ENCODE measurements at regions not wholly inside any gene's neighbourhood (a gene's known extent, or its start where the extent isn't known, plus 50 kb on each side); places are given as distances from the start of the nearest gene placed in this dataset.

- DNase-seq: no peak
Observed at GRCh38 chr2:196538646-196539045, 100.9 kb upstream of the CCDC150 start.

DNA sequence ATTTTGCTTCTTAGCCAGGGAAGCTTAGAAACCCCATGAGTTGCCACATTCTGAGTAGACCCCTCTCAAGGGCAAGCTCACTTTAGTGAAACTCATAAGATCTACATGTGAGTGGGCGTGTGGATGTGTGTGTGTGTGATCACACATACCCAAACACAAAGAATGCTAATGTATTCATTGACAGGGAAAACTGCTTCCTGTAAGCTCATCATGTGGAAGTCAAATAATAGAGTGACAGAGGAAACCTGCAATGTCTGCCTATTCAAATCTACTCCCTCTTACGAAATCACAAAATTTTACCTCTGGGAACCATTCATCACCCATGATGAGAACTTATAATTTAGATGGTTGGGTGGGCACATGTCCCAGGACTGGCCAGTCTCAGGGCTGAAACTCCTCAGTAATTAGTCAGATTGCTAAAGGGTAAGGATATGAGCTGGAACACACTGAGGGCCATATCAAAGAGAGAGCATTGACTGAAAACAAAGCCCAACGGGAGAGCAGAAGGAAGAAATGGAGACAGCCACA is 94.5 kb upstream of the CCDC150 start:
- DNase-seq: no peak

GRCh38 chr2:196546151-196546919 is 93.2 kb upstream of the CCDC150 start:
- no peak for DNase-seq

GRCh38 chr2:196549052-196549451 is 90.5 kb upstream of the CCDC150 start:
- no peak for DNase-seq

DNA sequence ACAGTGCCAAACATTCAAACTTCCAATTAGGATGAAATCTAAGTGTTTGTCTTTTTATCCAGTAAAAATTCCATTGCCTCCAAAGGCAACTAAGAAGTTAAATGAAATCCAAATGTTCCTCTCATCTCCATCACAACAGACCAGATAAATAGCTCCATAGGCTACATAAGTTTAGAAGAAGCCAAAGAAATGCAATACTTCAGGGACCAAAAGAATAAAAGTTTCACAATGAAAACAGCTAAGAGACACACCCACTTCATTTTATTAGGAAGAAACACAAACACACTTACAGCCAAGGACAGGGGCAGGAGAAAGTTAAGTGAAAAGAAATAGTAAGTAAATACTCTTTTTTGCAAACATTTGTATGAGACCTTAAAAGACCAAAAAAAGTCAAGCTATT is 88.5 kb upstream of the CCDC150 start:
- DNase-seq: no peak

GRCh38 chr2:196555161-196555560 is 84.4 kb upstream of the CCDC150 start:
- DNase-seq: no peak

DNA sequence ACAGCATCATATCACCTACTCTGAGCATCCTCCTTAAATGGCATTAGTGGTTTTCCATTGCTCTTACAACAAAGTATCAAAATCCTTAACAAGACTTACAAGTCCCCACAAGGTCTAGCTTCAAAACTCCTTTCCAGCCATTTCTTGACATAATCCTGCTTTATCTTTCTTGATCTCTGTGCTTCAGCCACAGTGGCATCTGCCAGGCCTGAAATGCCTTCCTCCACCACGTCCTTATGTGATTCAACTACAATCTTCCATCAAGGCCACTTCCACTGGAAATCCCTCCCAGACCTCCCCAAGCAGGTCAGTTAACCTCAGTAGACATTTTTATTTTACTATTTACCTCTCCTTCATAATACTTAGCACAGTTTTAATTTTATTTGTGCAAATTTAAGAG is 83.8 kb upstream of the CCDC150 start:
- DNase-seq: no peak

DNA sequence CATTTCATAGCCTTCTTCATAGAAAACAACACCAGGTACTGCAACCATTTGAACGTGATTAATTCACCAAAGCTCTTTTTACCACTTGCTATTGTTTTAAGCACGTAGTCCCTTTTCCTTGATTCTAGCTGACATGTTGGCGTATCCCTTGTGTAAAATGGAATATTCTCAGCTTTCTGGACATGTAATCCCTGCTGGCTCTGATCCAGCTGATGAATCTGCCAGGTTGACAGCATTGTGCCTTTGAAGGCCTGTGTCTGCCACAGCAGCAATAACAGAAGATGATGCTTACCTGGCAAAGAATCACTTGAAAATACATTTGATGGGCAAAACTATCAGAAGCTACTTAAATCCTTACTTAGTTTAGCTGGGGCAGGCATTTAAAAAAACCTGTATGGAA is 81.0 kb upstream of the CCDC150 start:
- DNase-seq: no peak

- DNase-seq: no peak
Observed at GRCh38 chr2:196563876-196564275, 75.6 kb upstream of the CCDC150 start.

DNA sequence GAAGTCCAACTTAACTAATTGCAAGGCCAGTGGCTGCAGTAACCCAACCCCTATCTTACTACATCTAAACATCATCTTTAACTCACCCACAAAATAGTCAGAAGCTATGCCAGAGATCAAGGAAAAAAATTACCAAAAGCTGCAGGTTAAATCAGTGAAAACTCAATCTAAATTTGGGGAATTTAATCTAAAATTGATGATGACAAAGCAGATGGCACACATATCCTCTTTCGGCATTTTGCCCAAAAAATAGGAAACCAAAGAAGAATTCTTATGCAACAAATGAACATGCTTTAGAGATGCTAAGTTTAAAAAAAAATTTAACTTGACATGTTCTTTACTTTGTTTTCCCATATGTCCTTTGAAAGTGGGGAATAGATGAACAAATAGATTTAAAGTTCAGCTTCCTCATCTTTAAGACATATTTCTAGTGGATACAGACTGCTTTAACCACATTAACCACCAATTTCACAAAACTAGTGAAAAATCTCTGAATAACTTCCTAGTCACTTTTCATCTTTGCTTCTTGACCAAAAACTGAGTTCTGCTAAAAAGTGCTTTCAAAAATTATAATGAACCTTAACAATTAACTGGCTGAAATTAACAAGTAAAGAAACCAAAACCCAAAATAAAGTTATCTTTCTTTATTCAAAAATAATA is 74.3 kb upstream of the CCDC150 start:
- DNase-seq: no peak

- DNase-seq: no peak
Observed at GRCh38 chr2:196565982-196566381, 73.5 kb upstream of the CCDC150 start.

- DNase-seq: no peak
Observed at GRCh38 chr2:196566961-196567666, 72.4 kb upstream of the CCDC150 start.

GRCh38 chr2:196568506-196568905 is 71.0 kb upstream of the CCDC150 start:
- no peak for DNase-seq

DNA sequence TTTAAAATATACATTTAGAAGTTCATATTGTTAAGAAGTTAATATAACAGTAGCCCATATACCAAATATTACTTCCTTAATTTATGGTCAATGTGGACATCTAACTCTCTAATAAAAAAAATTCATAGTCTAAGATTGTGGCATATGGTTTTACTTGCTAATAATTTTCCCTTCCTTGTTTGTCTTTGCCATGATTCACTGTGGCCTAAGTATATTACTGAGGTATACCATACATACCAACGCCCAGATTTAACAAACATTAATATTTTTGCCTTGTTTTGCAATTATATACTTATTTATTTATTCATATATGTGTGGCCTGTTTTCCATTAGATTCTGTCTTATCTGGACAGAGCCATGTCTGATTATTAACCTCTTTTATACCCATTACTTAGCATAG is 54.6 kb upstream of the CCDC150 start:
- no peak for DNase-seq

- no peak for DNase-seq
Observed at GRCh38 chr2:196586511-196586991, 53.0 kb upstream of the CCDC150 start.

DNA sequence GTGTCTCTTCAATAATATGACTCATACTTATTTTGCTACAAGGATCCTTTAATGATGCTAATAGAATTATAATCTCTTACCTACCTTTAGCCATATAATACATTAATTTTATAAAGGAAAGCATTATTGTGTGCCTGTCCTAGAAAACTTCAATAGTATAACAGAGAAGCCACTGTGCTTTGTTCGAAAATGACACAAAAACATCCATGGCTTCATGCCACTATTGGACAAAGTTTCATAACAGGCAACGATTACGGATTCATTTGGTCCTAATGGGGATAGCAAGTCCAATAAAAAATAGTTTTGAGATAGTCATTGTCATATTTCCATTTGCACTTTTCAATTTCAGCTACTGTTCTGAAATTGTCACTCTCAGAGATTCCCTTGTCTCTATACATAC is 52.5 kb upstream of the CCDC150 start:
- no peak for DNase-seq

- DNase-seq: no peak
Observed at GRCh38 chr2:196587739-196588138, 51.8 kb upstream of the CCDC150 start.

DNA sequence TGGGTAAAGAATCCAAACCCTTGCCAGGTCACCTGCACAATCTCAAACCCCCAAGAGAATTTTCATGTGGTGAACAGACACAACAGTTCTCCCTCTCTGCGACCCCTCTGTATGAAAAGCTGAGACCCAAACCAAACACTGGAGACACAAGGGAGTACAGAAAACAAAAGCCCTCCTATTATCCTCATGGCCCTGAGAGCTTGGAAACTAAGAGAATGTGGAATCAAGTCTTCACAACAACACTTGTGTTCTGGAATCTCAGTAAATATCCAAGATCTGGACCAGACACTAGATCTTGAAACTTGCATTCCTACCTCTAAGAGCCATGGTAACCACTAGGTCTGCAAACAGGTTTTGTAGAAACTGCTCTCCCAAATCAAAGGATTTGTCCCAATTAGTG is 50.1 kb upstream of the CCDC150 start:
- no peak for DNase-seq

All from stimulated activated naive CD4-positive, alpha-beta T cell treated with Interleukin-2 at 50 U/mL for 16 hours (primary cell).